ENCODE measurements at regions not wholly inside any gene's neighbourhood (a gene's known extent, or its start where the extent isn't known, plus 50 kb on each side); places are given as distances from the start of the nearest gene placed in this dataset.

DNA sequence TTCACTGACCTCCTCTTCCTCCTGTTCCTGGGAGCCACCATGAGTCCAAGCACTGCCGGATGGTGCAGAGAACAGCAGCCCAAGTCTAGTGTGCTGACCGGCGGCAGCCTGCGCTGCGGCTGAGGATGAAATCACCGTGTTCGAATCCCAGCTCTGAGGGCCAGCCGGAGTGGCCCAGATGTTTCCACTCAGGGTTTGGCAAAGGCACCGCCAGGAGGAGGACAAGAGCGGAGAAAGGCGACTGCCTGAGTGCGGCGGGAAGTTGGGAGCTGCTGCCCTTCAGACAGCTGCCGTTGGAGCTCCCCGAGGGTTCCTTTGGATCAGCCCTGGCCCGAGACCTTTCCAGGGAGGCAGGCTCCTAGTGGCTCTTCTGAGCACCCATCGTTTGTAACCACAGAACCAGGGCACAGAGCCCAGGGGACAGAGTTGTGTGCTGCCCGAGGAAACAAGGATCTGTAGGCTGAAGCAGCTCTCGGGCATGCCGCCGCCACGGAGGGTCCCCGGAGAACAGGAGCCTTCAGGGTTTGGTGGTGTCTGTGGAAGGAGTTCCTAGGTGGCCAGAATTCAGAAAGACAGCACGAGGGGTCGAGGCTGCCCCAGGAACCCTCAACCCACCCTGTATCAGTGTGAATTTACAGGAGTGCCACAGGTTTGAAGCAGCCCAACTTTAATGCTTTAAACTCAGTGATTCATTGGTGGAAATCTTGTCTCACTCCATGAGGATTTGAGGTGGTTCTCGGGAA lies 115.6 kb upstream of the COL5A1 start:
- no peaks in the 10 kb centered on the region for H4K20me1 ChIP-seq (replicated peaks in 1 of 2; ENCODE audit: control insufficient read depth in 1 of 2, insufficient read depth in 2 of 2, low read length in 2 of 2)
- H3K4me2 ChIP-seq (ENCODE audit: insufficient read depth in 1 of 2, low read depth in 2 of 2, low read length in 2 of 2): no peak overlapping the region
- no peak overlapping the region for H3K27ac ChIP-seq (ENCODE audit: low read depth, low read length)

More for the DNA sequence above, 115.6 kb upstream of the COL5A1 start:
- Histone ChIP-seq H4K5ac (ENCODE audit: insufficient read length, low read depth, low read length) (no peak overlapping the region), H3K79me1 (ENCODE audit: low read depth, low read length) (no peaks in the 10 kb centered on the region), H2BK5ac (ENCODE audit: low read depth, low read length) (no peak overlapping the region), H2BK120ac (replicated peaks; ENCODE audit: low read depth, low read length) (no peak overlapping the region), H3K18ac (ENCODE audit: extremely low read depth, low read length) (no peak overlapping the region), H3K56ac (replicated peaks; ENCODE audit: insufficient read length, low read depth, low read length) (no peak overlapping the region), H2AK5ac (ENCODE audit: low read depth, low read length) (no peak overlapping the region), H2BK12ac (ENCODE audit: low read depth, low read length) (no peak overlapping the region), H3K9me3 (ENCODE audit: insufficient read depth in 2 of 2, low read depth in 1 of 2, low read length in 1 of 2) (peaks cover 4 to 7% of the 10 kb centered on the region in 2 experiments; a peak in 1 of 4 replicates), H3K14ac (ENCODE audit: insufficient read length) (no peak overlapping the region), H3K36me3 (ENCODE audit: control insufficient read depth in 2 of 4, insufficient read depth in 4 of 4, low read length in 3 of 4) (no peaks in the 10 kb centered on the region), H2BK15ac (ENCODE audit: low read length) (no peak overlapping the region), H3K4me3 (ENCODE audit: extremely low read depth in 1 of 4, insufficient read depth in 2 of 4, low read depth in 3 of 4, low read length in 4 of 4) (no peak overlapping the region), H3K4me1 (replicated peaks in 1 of 4; ENCODE audit: control insufficient read depth in 3 of 4, insufficient read depth in 4 of 4, low read length in 3 of 4) (peaks cover 0 to 2% (median 0%) of the 10 kb centered on the region in 4 experiments; a peak in 1 of 7 replicates), H3K79me2 (ENCODE audit: control insufficient read depth in 1 of 2, insufficient read depth in 2 of 2, low read length in 2 of 2) (no peaks in the 10 kb centered on the region), H4K91ac (replicated peaks; ENCODE audit: insufficient read length, low read length) (no peak overlapping the region), H2BK20ac (ENCODE audit: low read length) (no peak overlapping the region), H3K27me3 (replicated peaks in 1 of 4; ENCODE audit: control insufficient read depth in 3 of 4, extremely low read depth in 1 of 4, insufficient read depth in 3 of 4, low read length in 3 of 4) (peaks cover 0 to 2% (median 0%) of the 10 kb centered on the region in 4 experiments; a peak in 1 of 7 replicates), H3K23me2 (ENCODE audit: low read depth, low read length) (no peaks in the 10 kb centered on the region), H4K8ac (ENCODE audit: extremely low read depth, insufficient read depth, low read length) (no peak overlapping the region), H3K23ac (ENCODE audit: insufficient read length) (no peak overlapping the region), H3K9ac (replicated peaks in 1 of 4; ENCODE audit: extremely low read depth in 1 of 4, low read depth in 3 of 4, low read length in 3 of 4) (no peak overlapping the region), H2AFZ (ENCODE audit: low read length) (no peak overlapping the region), H3K4ac (replicated peaks; ENCODE audit: insufficient read length, low read depth, low read length) (no peak overlapping the region)
- CTCF ChIA-PET (ENCODE audit: partially characterized antibody): no interaction called here
- POLR2A ChIA-PET (ENCODE audit: partially characterized antibody): no interaction called here
- no peak for DNase-seq (ENCODE audit: low read depth in 1 of 2, low spot score in 2 of 2)
- WGBS, 2 experiments (ENCODE audit: extremely low coverage in 1 of 2, insufficient coverage in 1 of 2, insufficient read length in 1 of 2, insufficient replicate concordance in 2 of 2, low coverage in 1 of 2, low lambda C conversion rate in 2 of 2, missing lambda C conversion rate in 1 of 2): 94% methylated on average over 22 of the region's 26 CpGs; no CpG with 5 or more reads in 1 of the 2 experiments
- no peak for FAIRE-seq
- TF ChIP-seq SAP30 (IDR thresholded peaks at IDR 0.05; ENCODE audit: insufficient read depth, insufficient replicate concordance, low read length) (no peak), NRF1 (IDR thresholded peaks at IDR 0.05; ENCODE audit: low read depth, low read length) (no peak), POLR2A (IDR thresholded peaks at IDR 0.05; ENCODE audit: control extremely low read depth in 1 of 2, low read depth in 2 of 2, low read length in 2 of 2) (no peak), POU5F1 (IDR thresholded peaks at IDR 0.05; ENCODE audit: low read depth, low read length) (no peak), ZNF274 (IDR thresholded peaks at IDR 0.05; ENCODE audit: borderline replicate concordance, extremely low read depth, low read length) (no peak), SUZ12 (IDR thresholded peaks at IDR 0.05; ENCODE audit: low read length) (no peak), SP4 (IDR thresholded peaks at IDR 0.05; ENCODE audit: low read length) (no peak), SP1 (IDR thresholded peaks at IDR 0.05; ENCODE audit: low read depth, low read length) (no peak)
